Gastrocnemius medialis (tissue), 4 donors: ENCODE measurements at regions not wholly inside any gene's neighbourhood (a gene's known extent, or its start where the extent isn't known, plus 50 kb on each side); places are given as distances from the start of the nearest gene placed in this dataset.

Source experiments
- ATAC-seq, 2 donors: fragments of 150-250 bp; one replicate each; pipeline ENCODE4 v1.9.1; 2016
- DNase-seq, 2 donors: peaks; one replicate each; pipeline ENCODE4 v3.0.0-alpha.2; 2019
- H3K27ac ChIP-seq, 4 donors: fragments of 200-600 bp; sonication (generic); 1 replicate in 1 of 4; 2 replicates in 3 of 4; pipeline ENCODE4 v1.5.1; 2016 to 2018; ENCODE audit warnings: mild to moderate bottlenecking in 2 of 4, moderate library complexity in 1 of 4
- H3K27me3 ChIP-seq, 3 donors: fragments of 200-600 bp; sonication (generic) in 2 of 3; 1 replicate in 1 of 3; 2 replicates in 2 of 3; pipeline versions ENCODE4 v1.5.1 to v1.6.0; 2016 to 2019; ENCODE audit warnings: mild to moderate bottlenecking in 1 of 3, moderate library complexity in 1 of 3
- H3K36me3 ChIP-seq, 2 donors: fragments of 200-600 bp; sonication (generic) in 1 of 2; one replicate each; pipeline ENCODE4 v1.5.1; 2017 to 2018
- H3K4me1 ChIP-seq, 2 donors: fragments of 200-600 bp; sonication (generic) in 1 of 2; one replicate each; pipeline ENCODE4 v1.5.1; 2016 to 2017; ENCODE audit warnings: mild to moderate bottlenecking in 2 of 2
- H3K4me3 ChIP-seq, 4 donors: fragments of 200-600 bp; sonication (generic) in 3 of 4; 1 replicate in 1 of 4; 2 replicates in 3 of 4; pipeline ENCODE4 v1.5.1; 2016 to 2019; ENCODE audit warnings: mild to moderate bottlenecking in 2 of 4
- H3K9me3 ChIP-seq, 3 donors: fragments of 200-600 bp; sonication (generic) in 2 of 3; 1 replicate in 1 of 3; 2 replicates in 2 of 3; pipeline ENCODE4 v1.5.1; 2016 to 2019
- CTCF ChIP-seq, 5 experiments: fragments of 450-650 bp in 3 of 5; fragments of 200-600 bp in 2 of 5; sonication (generic) in 2 of 5; IDR thresholded peaks in 4 of 5; conservative IDR thresholded peaks in 1 of 5; 1 replicate in 4 of 5; 2 replicates in 1 of 5; pipeline ENCODE4 v1.5.1; 2016 to 2019; ENCODE audit warnings: antibody characterized with exemption in 5 of 5, mild to moderate bottlenecking in 3 of 5, moderate library complexity in 3 of 5
- POLR2A ChIP-seq, 2 donors: fragments of 450-650 bp; IDR thresholded peaks; one replicate each; pipeline ENCODE4 v1.6.1; 2017; ENCODE audit warnings: antibody characterized with exemption in 2 of 2, mild to moderate bottlenecking in 2 of 2, moderate library complexity in 2 of 2
- in situ Hi-C, 4 donors: fragments of 200-750 bp; cut with MboI; loops; one replicate each; pipeline versions ENCODE4 v1.15.0 to v1.8.0; 2017; ENCODE audit warnings: low sequenced_read_pairs in 4 of 4
- intact Hi-C: fragments of 100-400 bp; cut with DNase I; formaldehyde crosslinking; loops from one replicate; pipeline ENCODE4 v1.15.1; 2023; ENCODE audit warnings: low total_unique reads

- intact Hi-C loops, result loop anchor here (5.0 kb wide), 1 partner anchor 45 kb away; no protein-coding TSS in a partner anchor
- peak overlapping the region in 3 of 4 donors; percentile 11 to 48 (median 45) for H3K27ac ChIP-seq
- no peak for DNase-seq
- no peaks in the 10 kb centered on the region for H3K9me3 ChIP-seq
- H3K27me3 ChIP-seq, result no peaks in the 10 kb centered on the region
- H3K4me3 ChIP-seq, result no peak overlapping the region
- H3K4me1 ChIP-seq, result peaks cover 60% of the 10 kb centered on the region in 2 donors
- in situ Hi-C loops, result no loop called here
- TF ChIP-seq CTCF (IDR thresholded peaks at IDR 0.05 in 4 of 5, conservative IDR thresholded peaks at IDR 0.05 in 1 of 5) (no peak), POLR2A (IDR thresholded peaks at IDR 0.05) (no peak)
- H3K36me3 ChIP-seq, result no peaks in the 10 kb centered on the region
- ATAC-seq, result no peak
Observed at GRCh38 chr6:56756791-56757587, 114.3 kb upstream of the DST start.

DNA sequence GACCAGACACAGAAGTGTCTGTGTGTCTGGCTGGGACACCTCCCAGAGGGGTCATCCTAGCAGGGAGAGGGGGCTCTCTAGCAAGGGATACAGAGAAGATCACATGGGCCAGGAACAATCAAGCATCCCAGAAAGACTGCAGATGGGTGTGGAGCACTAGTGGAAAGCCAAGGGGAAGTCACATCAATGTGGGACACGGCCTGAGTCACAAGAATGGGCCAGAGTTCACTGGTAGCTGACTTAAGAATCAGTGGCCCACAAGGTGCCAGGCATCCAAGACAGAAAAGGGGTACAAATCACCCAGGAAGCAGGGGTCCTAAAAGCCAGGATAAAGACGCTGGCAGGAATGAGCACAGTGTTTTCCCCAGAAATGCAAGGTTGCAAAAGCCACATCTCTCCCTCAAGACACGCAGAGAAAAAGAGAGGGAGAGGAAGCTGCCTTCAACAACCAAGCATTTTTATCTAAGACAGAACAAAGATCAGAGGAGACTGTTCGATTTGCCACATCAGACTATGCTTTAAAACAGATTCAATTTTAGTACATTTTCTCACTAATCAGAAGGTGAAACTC lies 113.6 kb upstream of the DST start:
- peak overlapping the region in 3 of 4 donors; percentile 23 to 48 (median 45) for H3K27ac ChIP-seq
- no peak overlapping the region for H3K4me3 ChIP-seq
- in situ Hi-C loops, result no loop called here
- H3K36me3 ChIP-seq, result no peaks in the 10 kb centered on the region
- no peak for ATAC-seq
- intact Hi-C loops, result loop anchor here (5.0 kb wide), 1 partner anchor 44 kb away; no protein-coding TSS in a partner anchor
- H3K4me1 ChIP-seq, result peaks cover 60 to 67% of the 10 kb centered on the region in 2 donors
- no peaks in the 10 kb centered on the region for H3K9me3 ChIP-seq
- no peaks in the 10 kb centered on the region for H3K27me3 ChIP-seq
- no peak for TF ChIP-seq CTCF (IDR thresholded peaks at IDR 0.05 in 4 of 5, conservative IDR thresholded peaks at IDR 0.05 in 1 of 5)
- TF ChIP-seq POLR2A (IDR thresholded peaks at IDR 0.05), result no peak
- DNase-seq, result no peak

DNA sequence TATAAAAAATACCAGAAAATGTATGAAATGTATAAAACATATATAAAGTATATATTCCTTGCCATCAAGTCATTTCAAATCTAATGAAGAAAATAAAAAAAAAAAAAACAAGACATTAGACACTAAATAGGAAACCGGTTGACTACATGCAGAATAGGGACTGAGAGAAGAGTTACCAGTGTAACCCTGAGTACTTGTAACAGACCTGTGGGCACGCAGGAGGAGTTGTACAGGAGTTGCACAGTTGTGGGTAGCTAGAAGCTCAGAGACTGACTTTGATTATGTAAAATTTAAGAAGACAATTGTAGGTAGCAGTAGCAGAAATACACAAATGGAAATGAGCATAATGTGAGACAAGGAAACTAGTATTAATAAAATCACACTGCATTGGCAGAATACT lies 112.4 kb upstream of the DST start:
- in situ Hi-C loops, result no loop called here
- H3K27ac ChIP-seq, result peak overlapping the region in 2 of 4 donors; percentile 12 to 47

GRCh38 chr6:56753811-56754210 lies 111.1 kb upstream of the DST start:
- no peaks in the 10 kb centered on the region for H3K36me3 ChIP-seq
- no peak for TF ChIP-seq CTCF (IDR thresholded peaks at IDR 0.05 in 4 of 5, conservative IDR thresholded peaks at IDR 0.05 in 1 of 5)
- in situ Hi-C loops (no loop called here), intact Hi-C loops (no loop called here)
- H3K4me3 ChIP-seq, result no peak overlapping the region
- no peaks in the 10 kb centered on the region for H3K27me3 ChIP-seq
- no peaks in the 10 kb centered on the region for H3K9me3 ChIP-seq
- no peak for DNase-seq
- peaks cover 64 to 70% of the 10 kb centered on the region in 2 donors for H3K4me1 ChIP-seq
- ATAC-seq, result no peak
- peak overlapping the region in 1 of 4 donors; percentile 47 for H3K27ac ChIP-seq

More for the DNA sequence above, 112.4 kb upstream of the DST start:
- H3K4me3 ChIP-seq, result no peak overlapping the region
- DNase-seq (no peak), ATAC-seq (peak in 1 of 2 donors; percentile 45)
- intact Hi-C loops, result loop anchor here (5.0 kb wide), 1 partner anchor 43 kb away; no protein-coding TSS in a partner anchor
- H3K9me3 ChIP-seq, result no peaks in the 10 kb centered on the region
- H3K36me3 ChIP-seq, result no peaks in the 10 kb centered on the region
- peaks cover 61 to 72% of the 10 kb centered on the region in 2 donors for H3K4me1 ChIP-seq
- H3K27me3 ChIP-seq, result no peaks in the 10 kb centered on the region
- TF ChIP-seq POLR2A (IDR thresholded peaks at IDR 0.05), result no peak
- TF ChIP-seq CTCF (IDR thresholded peaks at IDR 0.05 in 4 of 5, conservative IDR thresholded peaks at IDR 0.05 in 1 of 5), result no peak
